A204.1 (cell line): ENCODE measurements at regions not wholly inside any gene's neighbourhood (a gene's known extent, or its start where the extent isn't known, plus 50 kb on each side); places are given as distances from the start of the nearest gene placed in this dataset.

Source experiments
- FAIRE-seq: peaks from 2 replicates; lab custom pipeline; 2012; peaks lifted over from hg19 to GRCh38; lab: Jason Lieb, UNC

GRCh38 chr17:72208832-72209231, 88.0 kb downstream of the SOX9 start:
- no peak for FAIRE-seq

DNA sequence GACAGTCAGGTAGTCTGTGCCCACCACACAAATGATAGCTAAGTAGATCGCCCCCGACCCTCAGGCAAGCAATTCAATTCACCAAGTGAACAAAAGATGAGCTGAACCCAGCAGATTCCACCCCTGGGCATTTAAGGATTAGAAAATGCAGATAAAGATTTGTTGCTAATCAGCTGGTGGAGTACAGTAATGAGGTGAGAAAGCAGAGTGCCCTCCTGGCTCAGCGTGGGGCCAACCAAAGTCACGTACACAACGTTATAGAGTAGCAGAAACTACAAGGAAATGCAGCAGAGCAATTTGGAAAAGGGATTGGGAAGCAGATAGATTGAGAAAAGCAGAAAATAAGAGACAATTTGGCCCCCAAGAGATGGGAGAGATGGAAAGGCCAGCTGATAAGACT, 91.2 kb downstream of the SOX9 start:
- no peak for FAIRE-seq

DNA sequence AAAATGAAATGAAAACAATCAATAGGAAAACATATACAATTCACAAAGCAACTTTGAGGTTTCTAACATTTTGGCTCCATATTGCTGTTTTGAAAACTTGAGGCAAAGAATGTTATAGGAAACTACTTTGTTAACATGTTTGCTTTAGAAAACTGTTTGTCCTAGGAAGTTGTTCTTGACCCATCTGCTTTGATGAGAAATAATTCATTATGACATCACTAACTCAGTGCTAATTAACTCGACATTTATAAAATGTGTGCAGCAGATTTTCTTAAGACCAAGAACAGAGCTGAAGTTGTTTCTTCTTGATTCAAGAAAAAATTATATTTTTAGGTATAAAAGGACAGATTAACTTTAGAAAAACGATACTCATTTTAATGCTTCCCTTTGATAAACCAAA, 94.7 kb downstream of the SOX9 start:
- no peak for FAIRE-seq

GRCh38 chr17:72215928-72216327, 95.1 kb downstream of the SOX9 start:
- no peak for FAIRE-seq

GRCh38 chr17:72219137-72219823, 98.5 kb downstream of the SOX9 start:
- no peak for FAIRE-seq

DNA sequence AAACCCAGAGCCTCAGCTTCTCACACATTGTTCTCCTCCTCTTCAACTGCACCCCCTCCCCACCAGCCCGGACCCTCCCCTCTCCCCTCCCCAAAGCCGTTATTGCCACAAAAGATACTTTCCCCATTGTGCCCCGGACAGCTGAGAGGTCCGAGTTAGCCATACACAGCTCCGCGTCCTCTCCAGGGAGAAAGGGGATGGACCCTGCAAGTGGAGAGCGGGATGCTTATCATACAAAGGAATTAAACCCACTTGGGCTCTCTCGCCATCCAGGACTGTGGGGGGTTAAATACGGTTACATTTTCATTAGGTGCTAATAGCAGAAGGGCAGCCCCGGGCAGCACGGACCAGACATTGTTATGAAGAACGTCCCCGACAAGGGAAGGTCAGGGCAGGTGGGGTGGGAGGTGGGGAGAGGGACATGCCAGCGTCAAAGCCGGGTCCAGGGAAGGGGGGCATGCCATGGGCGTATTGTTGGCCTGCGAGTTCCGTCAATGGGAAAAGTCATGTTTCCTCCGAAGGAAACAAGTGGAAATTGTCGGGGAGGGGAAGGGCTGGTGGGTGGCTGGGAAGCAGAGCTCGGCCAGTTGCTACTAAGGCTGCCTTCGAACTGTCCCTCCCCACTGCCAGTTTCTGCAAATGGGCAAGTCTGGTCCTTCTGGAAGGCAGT, 99.1 kb downstream of the SOX9 start:
- no peak for FAIRE-seq

DNA sequence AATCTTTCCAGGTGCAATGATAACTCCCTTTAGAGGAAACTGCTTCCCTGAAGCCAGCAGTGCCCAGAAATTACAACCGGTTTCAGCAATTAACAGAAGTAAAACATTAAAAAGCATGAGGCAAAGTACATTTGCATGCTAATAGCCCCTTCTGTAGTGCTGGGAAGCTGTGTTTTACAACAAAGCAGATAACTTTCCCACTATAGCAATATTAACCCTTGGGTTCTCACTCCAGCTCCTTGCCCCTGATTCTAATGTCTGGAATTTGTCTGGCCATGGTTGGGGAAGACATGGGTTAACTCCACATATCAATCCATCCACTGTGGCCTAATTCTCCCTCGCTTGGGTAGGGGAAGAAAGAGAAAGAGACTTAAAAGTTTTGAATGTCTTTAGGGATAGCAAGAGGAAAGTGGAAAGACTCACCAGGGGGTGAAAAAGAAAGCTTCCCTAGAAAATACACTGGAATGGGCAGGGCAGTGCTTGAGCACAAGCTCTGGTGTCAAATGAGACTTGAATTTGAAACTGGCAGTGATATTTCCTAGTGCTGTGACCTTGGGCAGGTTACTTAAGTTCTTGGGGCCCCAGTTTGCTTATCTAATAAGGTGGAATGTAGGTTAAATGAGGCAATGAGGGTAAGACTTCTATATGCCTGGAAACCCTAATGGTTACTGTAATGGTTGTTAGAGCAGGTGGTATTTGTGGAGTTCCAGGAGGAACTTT, 102.0 kb downstream of the SOX9 start:
- FAIRE-seq = no peak

- FAIRE-seq = no peak
Measured at GRCh38 chr17:72223866-72224291, 103.1 kb downstream of the SOX9 start.

- no peak for FAIRE-seq
Measured at GRCh38 chr17:72226322-72226721, 105.5 kb downstream of the SOX9 start.

- FAIRE-seq = no peak
Measured at GRCh38 chr17:72233986-72234385, 113.2 kb downstream of the SOX9 start.

- FAIRE-seq = no peak
Measured at GRCh38 chr17:72234985-72235384, 114.2 kb downstream of the SOX9 start.

- no peak for FAIRE-seq
Measured at GRCh38 chr17:72236980-72237633, 116.3 kb downstream of the SOX9 start.

DNA sequence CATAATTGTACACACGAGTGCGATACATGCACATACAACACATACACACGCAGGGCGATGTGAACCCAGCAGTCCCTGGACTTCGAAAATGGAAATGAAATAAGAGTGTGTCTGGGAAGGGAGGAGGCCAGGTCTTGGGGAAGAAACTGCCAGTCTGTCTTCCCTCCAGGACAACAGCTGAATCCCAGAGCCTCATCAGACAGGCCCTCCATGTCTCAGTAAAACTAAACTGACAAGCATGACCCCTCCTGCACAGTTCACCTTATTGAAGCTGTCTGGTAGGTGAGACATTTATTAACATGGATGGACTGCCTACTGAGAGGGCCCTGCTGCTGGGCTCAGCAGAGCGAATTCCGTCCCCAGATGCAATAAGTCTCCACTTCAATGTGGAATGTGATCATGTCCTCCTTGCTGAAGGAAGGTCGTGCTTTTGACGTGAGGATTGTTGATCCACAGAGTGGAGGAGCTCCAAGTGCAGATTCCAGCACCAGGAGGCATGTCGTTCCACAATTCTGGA, 117.4 kb downstream of the SOX9 start:
- FAIRE-seq = no peak

DNA sequence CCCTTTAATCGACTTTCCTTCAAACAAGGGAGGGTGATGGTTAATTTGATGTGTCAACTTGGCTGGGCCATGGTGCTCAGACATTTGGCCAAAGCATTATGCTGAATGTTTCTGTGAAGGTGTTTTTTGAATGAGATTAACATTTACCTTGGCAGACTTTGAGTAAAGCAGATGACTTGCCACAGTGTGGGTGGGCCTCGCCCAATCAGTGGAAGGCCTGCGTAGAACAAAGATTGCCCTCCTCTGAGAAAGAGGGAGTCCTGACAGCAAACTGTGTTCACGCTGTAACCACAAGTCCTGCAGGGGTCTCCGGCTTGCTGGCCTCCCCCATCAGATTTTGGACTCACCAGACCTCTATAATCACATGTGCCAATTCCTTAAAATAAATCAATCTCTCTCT, 118.7 kb downstream of the SOX9 start:
- FAIRE-seq = no peak

DNA sequence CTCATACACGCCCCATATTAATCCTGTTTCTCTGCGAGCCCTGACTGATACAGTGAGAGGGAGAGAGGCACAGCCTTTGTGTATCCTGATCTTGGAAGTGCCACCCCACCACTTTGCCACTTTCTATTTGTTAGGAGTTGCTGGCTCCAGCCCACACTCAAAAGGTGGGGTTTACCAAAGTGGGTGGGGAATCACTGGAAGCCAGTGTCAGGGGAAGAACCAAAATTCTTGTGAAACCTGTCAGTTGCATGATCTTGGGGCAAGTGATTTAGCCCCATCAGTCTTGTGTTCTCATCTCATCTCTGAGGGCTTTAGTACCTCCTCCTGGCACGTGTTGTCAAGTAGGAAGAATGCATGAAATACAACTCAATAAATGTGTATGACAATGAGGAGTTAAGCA, 119.5 kb downstream of the SOX9 start:
- no peak for FAIRE-seq

- FAIRE-seq = no peak
Measured at GRCh38 chr17:72244494-72244893, 123.7 kb downstream of the SOX9 start.

- FAIRE-seq = no peak
Measured at GRCh38 chr17:72244956-72245355, 124.1 kb downstream of the SOX9 start.

GRCh38 chr17:72249441-72249840, 128.6 kb downstream of the SOX9 start:
- no peak for FAIRE-seq

DNA sequence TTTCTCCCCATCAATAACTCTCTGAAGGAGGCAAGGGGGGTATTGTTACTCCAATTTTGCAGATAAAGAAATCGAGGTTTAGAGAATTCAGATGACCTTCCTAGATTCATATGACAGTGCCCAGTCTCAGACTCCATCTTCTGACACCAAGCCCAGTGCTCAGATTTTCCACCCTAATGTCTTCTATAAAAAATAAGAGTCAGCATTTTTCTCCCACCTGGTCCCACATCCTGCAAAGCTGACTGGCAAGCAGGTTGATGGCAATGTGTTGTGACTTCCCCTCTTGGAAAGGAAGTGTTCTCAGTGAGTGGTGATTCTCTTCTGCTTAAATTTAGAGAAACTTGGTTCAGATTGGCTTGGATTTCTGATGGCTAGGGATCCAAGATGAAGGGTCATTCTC, 129.4 kb downstream of the SOX9 start:
- no peak for FAIRE-seq

- no peak for FAIRE-seq
Measured at GRCh38 chr17:72253597-72253996, 132.8 kb downstream of the SOX9 start.

DNA sequence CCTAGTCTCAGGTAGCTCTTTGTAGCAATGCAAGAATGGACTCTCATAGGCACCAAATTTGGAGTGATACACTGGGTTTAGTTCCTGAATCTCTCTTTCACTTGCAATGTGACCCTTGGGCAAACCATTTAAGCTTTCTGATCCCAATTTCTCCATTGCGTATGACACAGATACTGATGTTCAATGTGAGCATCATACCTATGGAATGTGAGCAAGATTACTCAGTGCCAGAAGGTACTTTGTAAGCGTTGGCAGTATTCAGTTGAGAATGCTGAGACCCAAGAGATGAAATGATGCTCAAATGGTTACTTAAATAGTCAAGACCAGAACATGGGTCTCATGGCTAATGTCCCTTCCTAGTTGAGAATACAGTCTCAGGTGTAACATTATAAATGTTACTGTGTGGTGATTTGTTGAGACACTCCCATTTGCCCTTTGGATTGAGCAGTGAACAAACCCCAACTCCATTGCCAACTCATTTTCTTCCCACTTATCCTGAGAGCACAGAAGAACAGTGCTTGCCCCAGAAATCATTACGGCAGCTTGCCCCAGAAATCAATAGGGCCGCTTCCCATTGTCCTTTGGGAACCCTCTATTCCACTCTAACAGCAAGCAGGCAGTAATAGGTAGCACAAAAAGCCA, 134.1 kb downstream of the SOX9 start:
- no peak for FAIRE-seq

GRCh38 chr17:72255481-72255880, 134.7 kb downstream of the SOX9 start:
- no peak for FAIRE-seq
